ENCODE measurements at regions not wholly inside any gene's neighbourhood (a gene's known extent, or its start where the extent isn't known, plus 50 kb on each side); places are given as distances from the start of the nearest gene placed in this dataset.

GRCh38 chr4:186017801-186018200, 51.2 kb upstream of the TLR3 start:
- Histone ChIP-seq H2AFZ (ENCODE audit: insufficient read depth, low read depth, low read length, poor library complexity, severe bottlenecking) (no peak overlapping the region), H3K27ac (ENCODE audit: low read length in 2 of 2) (no peak overlapping the region), H3K27me3 (replicated peaks in 1 of 4; ENCODE audit: control extremely low read depth in 1 of 4, control insufficient read depth in 3 of 4, insufficient read depth in 4 of 4, low read length in 3 of 4) (peaks cover 0 to 10% (median 0%) of the 10 kb centered on the region in 4 experiments), H3K4me3 (ENCODE audit: control extremely low read depth in 1 of 5, extremely low read depth in 1 of 5, insufficient read depth in 1 of 5, low read depth in 2 of 5, low read length in 4 of 5) (no peak overlapping the region), H4K20me1 (ENCODE audit: control insufficient read depth, insufficient read depth, low read length, poor library complexity, severe bottlenecking) (no peaks in the 10 kb centered on the region), H3K4me1 (ENCODE audit: control insufficient read depth in 2 of 2, insufficient read depth in 2 of 2, low read length in 2 of 2) (no peaks in the 10 kb centered on the region), H3K9ac (ENCODE audit: low read length) (no peak overlapping the region), H3K9me3 (ENCODE audit: control extremely low read depth in 1 of 3, control insufficient read depth in 2 of 3, insufficient read depth in 1 of 3, low read length in 2 of 3) (peaks cover 0 to 3% (median 0%) of the 10 kb centered on the region in 3 donors), H3K79me2 (ENCODE audit: control insufficient read depth, insufficient read depth, low read length) (no peaks in the 10 kb centered on the region), H3K36me3 (replicated peaks in 1 of 2; ENCODE audit: control extremely low read depth in 1 of 2, control insufficient read depth in 1 of 2, extremely low read depth in 1 of 2, insufficient read depth in 2 of 2, low read length in 1 of 2) (no peaks in the 10 kb centered on the region), H3K4me2 (replicated peaks; ENCODE audit: low read depth, low read length, poor library complexity, severe bottlenecking) (no peak overlapping the region)
- no peaks in the 10 kb centered on the region for H3K9me3 Mint-ChIP-seq (ENCODE audit: insufficient read depth)
- CTCF ChIA-PET, result no interaction called here
- H3K27ac Mint-ChIP-seq, result no peak overlapping the region
- no peak overlapping the region for H3K4me3 Mint-ChIP-seq
- no peak for TF ChIP-seq EZH2 (IDR thresholded peaks at IDR 0.05; ENCODE audit: borderline replicate concordance, insufficient read depth, low read depth, low read length, poor library complexity, severe bottlenecking)
- no peak for TF ChIP-seq CTCF (IDR thresholded peaks at IDR 0.05)
- DNase-seq, result no peak
- no peaks in the 10 kb centered on the region for H3K4me1 Mint-ChIP-seq
- POLR2A ChIA-PET, result no interaction called here
- ATAC-seq (ENCODE audit: low read depth), result no peak
- intact Hi-C loops (cut with micrococcal nuclease), result no loop called here
- H3K27me3 Mint-ChIP-seq, result peaks cover 46% of the 10 kb centered on the region
- 93% methylated on average over 4 of the region's 6 CpGs for WGBS (ENCODE audit: insufficient coverage)

GRCh38 chr4:186018261-186018660, 50.7 kb upstream of the TLR3 start:
- no peak for ATAC-seq (ENCODE audit: low read depth)
- 100% methylated on average over 2 of the region's 3 CpGs for WGBS (ENCODE audit: insufficient coverage)

More at GRCh38 chr4:186018261-186018660, 50.7 kb upstream of the TLR3 start:
- H3K4me2 ChIP-seq (replicated peaks; ENCODE audit: low read depth, low read length, poor library complexity, severe bottlenecking), result no peak overlapping the region
- POLR2A ChIA-PET, result no interaction called here
- no peak for DNase-seq
- H3K27ac Mint-ChIP-seq, result no peak overlapping the region
- H3K9ac ChIP-seq (ENCODE audit: low read length), result no peak overlapping the region
- no peak overlapping the region for H3K4me3 Mint-ChIP-seq
- H2AFZ ChIP-seq (ENCODE audit: insufficient read depth, low read depth, low read length, poor library complexity, severe bottlenecking), result no peak overlapping the region
- H3K4me3 ChIP-seq (ENCODE audit: control extremely low read depth in 1 of 5, extremely low read depth in 1 of 5, insufficient read depth in 1 of 5, low read depth in 2 of 5, low read length in 4 of 5), result no peak overlapping the region
- H3K9me3 ChIP-seq (ENCODE audit: control extremely low read depth in 1 of 3, control insufficient read depth in 2 of 3, insufficient read depth in 1 of 3, low read length in 2 of 3), result peaks cover 0 to 3% (median 0%) of the 10 kb centered on the region in 3 donors
- no peaks in the 10 kb centered on the region for H3K9me3 Mint-ChIP-seq (ENCODE audit: insufficient read depth)
- TF ChIP-seq CTCF (IDR thresholded peaks at IDR 0.05), result no peak
- no peak for TF ChIP-seq EZH2 (IDR thresholded peaks at IDR 0.05; ENCODE audit: borderline replicate concordance, insufficient read depth, low read depth, low read length, poor library complexity, severe bottlenecking)
- H4K20me1 ChIP-seq (ENCODE audit: control insufficient read depth, insufficient read depth, low read length, poor library complexity, severe bottlenecking), result no peaks in the 10 kb centered on the region
- CTCF ChIA-PET, result interaction anchor here (1.0 kb wide), 1 partner anchor 19 kb away, joined by 3 read pairs; no protein-coding TSS in a partner anchor
- H3K36me3 ChIP-seq (replicated peaks in 1 of 2; ENCODE audit: control extremely low read depth in 1 of 2, control insufficient read depth in 1 of 2, extremely low read depth in 1 of 2, insufficient read depth in 2 of 2, low read length in 1 of 2), result no peaks in the 10 kb centered on the region
- no peaks in the 10 kb centered on the region for H3K4me1 Mint-ChIP-seq
- H3K27me3 Mint-ChIP-seq, result peaks cover 46% of the 10 kb centered on the region
- no peaks in the 10 kb centered on the region for H3K4me1 ChIP-seq (ENCODE audit: control insufficient read depth in 2 of 2, insufficient read depth in 2 of 2, low read length in 2 of 2)
- H3K27me3 ChIP-seq (replicated peaks in 1 of 4; ENCODE audit: control extremely low read depth in 1 of 4, control insufficient read depth in 3 of 4, insufficient read depth in 4 of 4, low read length in 3 of 4), result peaks cover 0 to 10% (median 0%) of the 10 kb centered on the region in 4 experiments
- no peak overlapping the region for H3K27ac ChIP-seq (ENCODE audit: low read length in 2 of 2)
- intact Hi-C loops (cut with micrococcal nuclease), result no loop called here
- H3K79me2 ChIP-seq (ENCODE audit: control insufficient read depth, insufficient read depth, low read length), result no peaks in the 10 kb centered on the region
